Smooth muscle cell of the brain vasculature (primary cell): ENCODE measurements at regions not wholly inside any gene's neighbourhood (a gene's known extent, or its start where the extent isn't known, plus 50 kb on each side); places are given as distances from the start of the nearest gene placed in this dataset.
"Not testable (repeated sequence)": the region's sequence is repeated elsewhere in the genome, so short reads cannot be mapped to it uniquely, and the experiment has no call there.

Source experiments
- DNase-seq: peaks from one replicate; pipeline ENCODE4 v3.0.0-alpha.2; 2012; ENCODE audit warnings: low read depth, low spot score

GRCh38 chr12:25793196-25793595 lies 165.3 kb upstream of the RASSF8 start:
- no peak for DNase-seq

GRCh38 chr12:25794571-25794970 lies 163.9 kb upstream of the RASSF8 start:
- DNase-seq = no peak

- no peak for DNase-seq
These were observed 161.9 kb upstream of the RASSF8 start for GRCh38 chr12:25796523-25797000.

GRCh38 chr12:25797386-25797785 lies 161.1 kb upstream of the RASSF8 start:
- no peak for DNase-seq

- DNase-seq = no peak
These were observed 160.5 kb upstream of the RASSF8 start for GRCh38 chr12:25797949-25798348.

- DNase-seq = no peak
These were observed 158.4 kb upstream of the RASSF8 start for GRCh38 chr12:25800101-25800500.

GRCh38 chr12:25801734-25802133 lies 156.7 kb upstream of the RASSF8 start:
- no peak for DNase-seq

- no peak for DNase-seq
These were observed 156.3 kb upstream of the RASSF8 start for GRCh38 chr12:25802143-25802542.

- DNase-seq = not testable (repeated sequence)
These were observed 155.3 kb upstream of the RASSF8 start for GRCh38 chr12:25803029-25803664.

- not testable (repeated sequence) for DNase-seq
These were observed 154.2 kb upstream of the RASSF8 start for GRCh38 chr12:25804286-25804685.

- DNase-seq = no peak
These were observed 152.2 kb upstream of the RASSF8 start for GRCh38 chr12:25806271-25806670.

GRCh38 chr12:25808604-25809003 lies 149.9 kb upstream of the RASSF8 start:
- DNase-seq = no peak

- DNase-seq = no peak
These were observed 147.8 kb upstream of the RASSF8 start for GRCh38 chr12:25810683-25811082.

- DNase-seq = no peak
These were observed 146.8 kb upstream of the RASSF8 start for GRCh38 chr12:25811656-25812126.

- no peak for DNase-seq
These were observed 146.2 kb upstream of the RASSF8 start for GRCh38 chr12:25812295-25812694.

- DNase-seq = no peak
These were observed 144.6 kb upstream of the RASSF8 start for GRCh38 chr12:25813843-25814242.

- no peak for DNase-seq
These were observed 141.8 kb upstream of the RASSF8 start for GRCh38 chr12:25816637-25817036.

GRCh38 chr12:25817166-25817565 lies 141.3 kb upstream of the RASSF8 start:
- DNase-seq = no peak

- no peak for DNase-seq
These were observed 139.7 kb upstream of the RASSF8 start for GRCh38 chr12:25818596-25819390.

- DNase-seq = no peak
These were observed 138.8 kb upstream of the RASSF8 start for GRCh38 chr12:25819691-25820090.

- no peak for DNase-seq
These were observed 136.2 kb upstream of the RASSF8 start for GRCh38 chr12:25822281-25822680.

GRCh38 chr12:25824734-25825133 lies 133.7 kb upstream of the RASSF8 start:
- DNase-seq = no peak

- DNase-seq = no peak
These were observed 133.0 kb upstream of the RASSF8 start for GRCh38 chr12:25825446-25825845.
